H1 (cell line): ENCODE measurements at regions not wholly inside any gene's neighbourhood (a gene's known extent, or its start where the extent isn't known, plus 50 kb on each side); places are given as distances from the start of the nearest gene placed in this dataset.

Experiments used
- CTCF ChIA-PET: fragments of 300-600 bp; sonication (Branson Sonifier 250); formaldehyde crosslinking; loops from one replicate; lab custom pipeline; 2021; ENCODE audit not compliant: partially characterized antibody; lab: Charles Lee
- POLR2A ChIA-PET: fragments of 300-600 bp; sonication (Branson Sonifier 250); formaldehyde crosslinking; loops from one replicate; lab custom pipeline; 2021; ENCODE audit warnings: inconsistent platforms; ENCODE audit not compliant: partially characterized antibody; lab: Charles Lee
- DNase-seq, 2 experiments: peaks; one replicate each; pipeline versions ENCODE4 v3.0.0 to v3.0.0-alpha.2; 2010 to 2022; ENCODE audit warnings: low spot score in 2 of 2, low read depth in 1 of 2, mixed read lengths in 1 of 2
- FAIRE-seq: peaks from 2 replicates; lab custom pipeline; 2011; peaks lifted over from hg19 to GRCh38; lab: Jason Lieb, UNC
- H2AFZ ChIP-seq: 2 replicates; pipeline ENCODE4 v1.8.1; 2012; ENCODE audit warnings: low read length, inconsistent platforms
- H2AK5ac ChIP-seq: 2 replicates; pipeline ENCODE4 v1.6.1; 2013; ENCODE audit warnings: low read depth, low read length
- H2BK120ac ChIP-seq: replicated peaks from 2 replicates; pipeline ENCODE3; 2013; ENCODE audit warnings: low read depth, low read length, inconsistent platforms
- H2BK12ac ChIP-seq: 2 replicates; pipeline ENCODE4 v1.6.1; 2013; ENCODE audit warnings: low read depth, low read length
- H2BK15ac ChIP-seq: 2 replicates; pipeline ENCODE4 v1.6.1; 2013; ENCODE audit warnings: low read length
- H2BK20ac ChIP-seq: 2 replicates; pipeline ENCODE4 v1.6.1; 2013; ENCODE audit warnings: low read length
- H2BK5ac ChIP-seq: 2 replicates; pipeline ENCODE4 v1.6.1; 2013; ENCODE audit warnings: low read depth, low read length
- H3K14ac ChIP-seq: 2 replicates; pipeline ENCODE4 v1.6.1; 2013; ENCODE audit warnings: inconsistent platforms; ENCODE audit not compliant: insufficient read length
- H3K18ac ChIP-seq: 2 replicates; pipeline ENCODE4 v1.6.1; 2013; ENCODE audit warnings: low read length; ENCODE audit errors: extremely low read depth
- H3K23ac ChIP-seq: 2 replicates; pipeline ENCODE4 v1.6.1; 2013; ENCODE audit warnings: inconsistent platforms; ENCODE audit not compliant: insufficient read length
- H3K23me2 ChIP-seq: 2 replicates; pipeline ENCODE4 v1.6.1; 2013; ENCODE audit warnings: low read depth, low read length
- H3K27ac ChIP-seq: 2 replicates; pipeline ENCODE4 v1.6.1; 2011; ENCODE audit warnings: low read depth, low read length, inconsistent platforms
- H3K27me3 ChIP-seq, 4 experiments: replicated peaks in 1 of 4; 1 replicate in 1 of 4; 2 replicates in 3 of 4; pipeline versions ENCODE4 v1.6.1 to v1.8.1; 2011 to 2013; ENCODE audit warnings: low read length in 3 of 4, mild to moderate bottlenecking in 3 of 4, inconsistent platforms in 2 of 4, mixed read lengths in 2 of 4, moderate library complexity in 1 of 4; ENCODE audit not compliant: control insufficient read depth in 3 of 4, insufficient read depth in 3 of 4; ENCODE audit errors: extremely low read depth in 1 of 4
- H3K36me3 ChIP-seq, 4 experiments: 2 replicates each; pipeline versions ENCODE4 v1.6.1 to v1.8.1; 2011 to 2013; ENCODE audit warnings: mild to moderate bottlenecking in 4 of 4, low read length in 3 of 4, moderate library complexity in 2 of 4, control low read depth in 1 of 4, inconsistent platforms in 1 of 4; ENCODE audit not compliant: insufficient read depth in 4 of 4, control insufficient read depth in 2 of 4
- H3K4ac ChIP-seq: replicated peaks from 2 replicates; pipeline ENCODE3; 2013; ENCODE audit warnings: low read length, low read depth, mixed read lengths, inconsistent platforms; ENCODE audit not compliant: insufficient read length
- H3K4me1 ChIP-seq, 4 experiments: replicated peaks in 1 of 4; 1 replicate in 1 of 4; 2 replicates in 3 of 4; pipeline versions ENCODE4 v1.6.1 to v1.8.1; 2011 to 2013; ENCODE audit warnings: low read length in 3 of 4, inconsistent platforms in 2 of 4, mixed read lengths in 1 of 4; ENCODE audit not compliant: insufficient read depth in 4 of 4, control insufficient read depth in 3 of 4
- H3K4me2 ChIP-seq, 2 experiments: 2 replicates each; pipeline versions ENCODE4 v1.6.1 to v1.8.1; 2011 to 2013; ENCODE audit warnings: low read depth in 2 of 2, low read length in 2 of 2, control low read depth in 1 of 2, inconsistent platforms in 1 of 2, mild to moderate bottlenecking in 1 of 2; ENCODE audit not compliant: insufficient read depth in 1 of 2
- H3K4me3 ChIP-seq, 4 experiments: fragments of 200-600, 300-600 bp in 1 of 4; sonication (generic), shearing (Covaris generic), sonication (Bioruptor Twin) in 1 of 4; 2 replicates each; pipeline versions ENCODE4 v1.5.1 to v1.8.1; 2011 to 2016; ENCODE audit warnings: low read length in 4 of 4, low read depth in 3 of 4, control low read depth in 2 of 4, inconsistent platforms in 2 of 4, mild to moderate bottlenecking in 2 of 4, mixed read lengths in 1 of 4, moderate library complexity in 1 of 4; ENCODE audit not compliant: insufficient read depth in 2 of 4; ENCODE audit errors: extremely low read depth in 1 of 4
- H3K56ac ChIP-seq: replicated peaks from 2 replicates; pipeline ENCODE3; 2013; ENCODE audit warnings: low read depth, mild to moderate bottlenecking, mixed read lengths, low read length, inconsistent platforms; ENCODE audit not compliant: insufficient read length
- H3K79me1 ChIP-seq: 2 replicates; pipeline ENCODE4 v1.6.1; 2013; ENCODE audit warnings: low read depth, low read length, control low read depth
- H3K79me2 ChIP-seq, 2 experiments: 2 replicates each; pipeline versions ENCODE4 v1.6.1 to v1.8.1; 2012 to 2013; ENCODE audit warnings: low read length in 2 of 2, mild to moderate bottlenecking in 2 of 2, inconsistent platforms in 1 of 2; ENCODE audit not compliant: insufficient read depth in 2 of 2, control insufficient read depth in 1 of 2
- H3K9ac ChIP-seq, 4 experiments: replicated peaks in 1 of 4; 1 replicate in 1 of 4; 2 replicates in 3 of 4; pipeline versions ENCODE4 v1.6.1 to v1.8.1; 2011 to 2013; ENCODE audit warnings: low read depth in 3 of 4, low read length in 3 of 4, control low read depth in 2 of 4, mild to moderate bottlenecking in 2 of 4, moderate library complexity in 2 of 4, inconsistent platforms in 1 of 4; ENCODE audit errors: extremely low read depth in 1 of 4
- H3K9me3 ChIP-seq, 2 experiments: 2 replicates each; pipeline versions ENCODE4 v1.6.1 to v1.8.1; 2012 to 2013; ENCODE audit warnings: mild to moderate bottlenecking in 2 of 2, moderate library complexity in 2 of 2, control low read depth in 1 of 2, inconsistent platforms in 1 of 2, low read depth in 1 of 2, low read length in 1 of 2, mixed read lengths in 1 of 2; ENCODE audit not compliant: insufficient read depth in 2 of 2
- H4K20me1 ChIP-seq, 2 experiments: replicated peaks in 1 of 2; 2 replicates each; pipeline versions ENCODE3 to v1.8.1; 2011 to 2013; ENCODE audit warnings: inconsistent platforms in 2 of 2, low read length in 2 of 2, mild to moderate bottlenecking in 1 of 2; ENCODE audit not compliant: insufficient read depth in 2 of 2, control insufficient read depth in 1 of 2
- H4K5ac ChIP-seq: 2 replicates; pipeline ENCODE4 v1.6.1; 2013; ENCODE audit warnings: low read length, low read depth, mixed read lengths, inconsistent platforms; ENCODE audit not compliant: insufficient read length
- H4K8ac ChIP-seq: 2 replicates; pipeline ENCODE4 v1.8.0; 2013; ENCODE audit warnings: mild to moderate bottlenecking, moderate library complexity, low read length, inconsistent platforms; ENCODE audit not compliant: insufficient read depth; ENCODE audit errors: extremely low read depth
- H4K91ac ChIP-seq: replicated peaks from 2 replicates; pipeline ENCODE3; 2013; ENCODE audit warnings: low read length, mixed read lengths, inconsistent platforms; ENCODE audit not compliant: insufficient read length
- FOSL1 ChIP-seq: IDR thresholded peaks from 2 replicates; pipeline ENCODE4 v1.6.1; 2011; ENCODE audit warnings: mild to moderate bottlenecking, low read depth, low read length, moderate library complexity; ENCODE audit not compliant: insufficient read depth
- KDM4A ChIP-seq: IDR thresholded peaks from one replicate; pipeline ENCODE4 v1.7.1; 2012; ENCODE audit warnings: low read depth, mild to moderate bottlenecking, moderate library complexity, low read length, inconsistent platforms; ENCODE audit not compliant: severe bottlenecking
- PHF8 ChIP-seq: fragments of 200-600 bp; sonication (generic); conservative IDR thresholded peaks from 2 replicates; pipeline ENCODE4 v1.7.1; 2012; ENCODE audit warnings: low read depth, mild to moderate bottlenecking, inconsistent platforms, low read length, moderate library complexity
- POLR2A ChIP-seq, 2 experiments: IDR thresholded peaks; 1 replicate in 1 of 2; 2 replicates in 1 of 2; pipeline ENCODE4 v1.6.1; 2011; ENCODE audit warnings: low read depth in 2 of 2, low read length in 2 of 2, mild to moderate bottlenecking in 2 of 2; ENCODE audit errors: control extremely low read depth in 1 of 2
- WGBS, 2 experiments: shearing (Covaris generic) in 1 of 2; methylation state at CpG; one replicate each; pipeline versions ENCODE4 v1.1.6 to v1.1.7; 2013 to 2015; ENCODE audit warnings: low lambda C conversion rate in 2 of 2, mixed read lengths in 2 of 2, inconsistent platforms in 1 of 2, low coverage in 1 of 2, missing lambda C conversion rate in 1 of 2; ENCODE audit not compliant: insufficient replicate concordance in 2 of 2, insufficient coverage in 1 of 2, insufficient read length in 1 of 2; ENCODE audit errors: extremely low coverage in 1 of 2, missing lambda C conversion rate in 1 of 2; 5-methylcytosine and 5-hydroxymethylcytosine counted together

- no peak overlapping the region for H4K5ac ChIP-seq
- H3K27ac ChIP-seq: no peak overlapping the region
- no peak overlapping the region for H3K4me2 ChIP-seq
- H3K79me1 ChIP-seq: no peaks in the 10 kb centered on the region
- no peak overlapping the region for H2BK20ac ChIP-seq
- H2BK12ac ChIP-seq: no peak overlapping the region
- H3K23ac ChIP-seq: no peak overlapping the region
- DNase-seq: no peak
- no peak overlapping the region for H3K9ac ChIP-seq
- H3K14ac ChIP-seq: no peak overlapping the region
- no peak overlapping the region for H4K91ac ChIP-seq
- H3K79me2 ChIP-seq: no peaks in the 10 kb centered on the region
- H3K23me2 ChIP-seq: no peaks in the 10 kb centered on the region
- H2BK15ac ChIP-seq: no peak overlapping the region; the same call in 1 of the 2 replicates
- CTCF ChIA-PET: interaction anchor here (0.7 to 2.0 kb wide), 7 partner anchors 9 to 97 kb away, joined by 3 to 6 read pairs (median 4); no protein-coding TSS in a partner anchor
- H4K8ac ChIP-seq: no peak overlapping the region
- H3K36me3 ChIP-seq: no peaks in the 10 kb centered on the region
- no peak overlapping the region for H2BK120ac ChIP-seq
- no peaks in the 10 kb centered on the region for H3K9me3 ChIP-seq
- H2AFZ ChIP-seq: no peak overlapping the region
- H3K27me3 ChIP-seq: no peaks in the 10 kb centered on the region
- H3K18ac ChIP-seq: no peak overlapping the region
- no peak overlapping the region for H3K56ac ChIP-seq
- 90% methylated on average over 1 of the region's 1 CpG; no CpG with 5 or more reads in 1 of the 2 experiments for WGBS, 2 experiments
- no peaks in the 10 kb centered on the region for H4K20me1 ChIP-seq
- peaks cover 0 to 7% (median 2%) of the 10 kb centered on the region in 4 experiments; a peak in 4 of 7 replicates for H3K4me1 ChIP-seq
- FAIRE-seq: no peak
- no peak overlapping the region for H2AK5ac ChIP-seq
- H2BK5ac ChIP-seq: no peak overlapping the region
- H3K4me3 ChIP-seq: no peak overlapping the region
- POLR2A ChIA-PET: no interaction called here
- no peak overlapping the region for H3K4ac ChIP-seq
- no peak for TF ChIP-seq FOSL1
- no peak for TF ChIP-seq PHF8
- TF ChIP-seq POLR2A (IDR thresholded peaks at IDR 0.05; ENCODE audit: control extremely low read depth in 1 of 2, low read depth in 2 of 2, low read length in 2 of 2): no peak
- no peak for TF ChIP-seq KDM4A
Measured at GRCh38 chr3:13188975-13189374, 115.7 kb upstream of the IQSEC1 start.
